ENCODE measurements at regions not wholly inside any gene's neighbourhood (a gene's known extent, or its start where the extent isn't known, plus 50 kb on each side); places are given as distances from the start of the nearest gene placed in this dataset.
A peak's percentile ranks its signal among the peaks of the same experiment; 100 is the strongest.

DNA sequence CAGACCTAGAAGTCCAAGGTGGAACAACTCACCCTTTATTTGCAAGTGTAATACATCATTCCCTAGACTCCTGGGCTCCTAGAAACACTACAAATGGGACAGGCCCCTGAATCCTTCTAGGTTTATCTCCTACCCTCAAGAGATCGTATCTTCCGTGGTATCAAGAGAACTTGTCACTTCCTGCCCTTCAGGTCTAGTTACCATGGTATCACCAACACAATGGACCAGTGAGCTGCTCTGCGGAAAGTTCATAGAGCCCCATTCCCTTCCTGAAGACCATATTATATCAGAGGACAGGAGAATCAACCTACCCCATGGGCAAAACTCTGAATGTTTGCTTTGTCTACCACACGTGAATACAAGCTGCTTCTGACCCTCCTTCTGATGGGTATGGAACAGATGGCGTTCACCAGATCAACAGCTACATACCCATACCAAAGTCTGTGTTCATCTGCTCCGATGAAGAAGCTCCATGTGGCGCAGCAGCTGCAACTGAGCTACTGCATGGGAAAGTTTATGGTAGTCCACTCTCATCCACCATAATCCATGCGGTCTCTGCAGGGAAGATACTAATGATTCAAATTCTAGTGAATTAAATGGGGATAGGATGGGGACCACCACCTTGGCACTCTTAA is 84.6 kb upstream of the KLF13 start:
- DNase-seq (ENCODE audit: low read depth in 2 of 2): no peak

DNA sequence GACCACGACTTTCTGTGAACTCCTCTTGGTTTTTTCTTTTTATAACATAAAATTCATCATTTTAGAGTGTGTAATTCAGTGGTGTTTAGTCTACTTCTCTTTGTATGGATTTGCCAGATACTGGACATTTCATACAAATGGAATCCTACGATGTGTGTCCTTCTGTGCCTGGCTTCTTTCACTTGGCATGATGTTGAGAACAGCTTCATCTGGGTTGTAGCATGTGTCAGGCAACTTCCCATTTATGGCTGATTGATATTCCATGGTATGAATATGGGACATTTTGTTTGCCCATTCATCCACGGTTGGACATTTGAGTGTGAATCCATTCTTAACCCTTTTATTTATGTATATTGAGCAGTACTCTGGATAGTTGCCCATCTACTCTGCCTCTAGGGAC is 82.7 kb upstream of the KLF13 start:
- no peak for DNase-seq (ENCODE audit: low read depth in 2 of 2)

DNA sequence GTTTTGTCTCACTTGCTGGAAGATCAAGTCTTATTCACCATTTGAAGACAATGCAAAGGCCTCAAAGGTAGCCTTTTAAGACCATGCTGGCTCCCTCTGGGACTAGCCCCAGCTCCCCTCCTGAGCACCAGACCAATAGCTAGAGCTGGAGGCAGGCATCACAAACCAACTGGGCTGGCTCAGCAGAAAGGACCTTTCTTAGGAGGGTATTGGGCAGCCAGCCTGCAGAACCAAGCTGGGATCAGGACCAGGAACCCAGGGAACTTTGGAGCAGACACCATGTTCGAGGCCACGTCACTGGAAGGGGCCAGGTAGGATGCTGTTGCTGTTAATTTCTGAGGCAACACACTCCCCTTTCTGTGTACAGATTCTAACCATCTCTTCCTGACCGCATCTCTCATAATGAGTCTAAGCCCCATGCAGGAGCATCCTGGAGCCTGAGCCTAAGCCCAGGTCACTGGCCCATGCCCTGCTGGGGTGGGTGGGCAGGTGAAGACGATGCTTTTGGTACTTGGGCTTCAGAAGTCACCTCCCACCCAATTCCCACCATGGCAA is 81.4 kb upstream of the KLF13 start:
- no peak for DNase-seq (ENCODE audit: low read depth in 2 of 2)

DNA sequence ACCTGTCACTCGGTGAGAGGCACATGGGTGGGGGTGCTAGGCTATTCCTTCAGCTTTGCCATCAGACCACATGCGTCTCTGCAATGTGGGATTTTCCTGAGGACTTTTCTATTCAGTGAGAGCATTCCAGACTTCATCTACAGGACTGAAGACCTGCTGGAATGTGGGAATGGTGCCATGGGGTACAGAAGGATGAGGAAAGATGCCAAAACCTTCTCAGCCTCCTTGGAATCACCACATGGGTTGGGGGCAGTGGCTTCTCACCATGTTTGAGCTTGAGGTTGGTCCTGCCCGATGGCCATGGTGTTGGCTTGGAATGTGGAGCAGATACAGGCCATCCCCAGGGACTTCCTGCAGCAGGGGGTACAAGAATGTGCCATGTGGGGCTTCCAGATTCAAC is 80.9 kb upstream of the KLF13 start:
- DNase-seq (ENCODE audit: low read depth in 2 of 2): no peak

DNA sequence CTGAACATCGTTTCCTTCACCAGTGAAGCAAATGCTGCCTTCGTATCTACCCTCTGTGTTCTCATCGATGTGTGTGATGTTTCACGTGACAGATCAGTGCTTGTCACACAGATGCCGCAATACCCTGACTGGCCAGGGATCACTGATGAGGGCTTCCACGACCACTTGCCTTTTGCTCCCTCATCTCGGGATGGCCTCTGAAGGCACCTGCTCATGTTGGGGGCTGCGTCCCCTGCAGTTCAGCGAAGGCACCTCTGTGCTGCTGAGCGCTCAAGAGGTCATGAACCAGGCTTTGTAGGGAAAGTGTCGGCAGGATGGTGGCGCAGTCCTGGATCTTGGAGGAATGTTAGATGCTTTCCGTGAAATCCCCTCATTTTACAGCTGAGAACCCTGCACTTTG is 79.2 kb upstream of the KLF13 start:
- no peak for DNase-seq (ENCODE audit: low read depth in 2 of 2)

DNA sequence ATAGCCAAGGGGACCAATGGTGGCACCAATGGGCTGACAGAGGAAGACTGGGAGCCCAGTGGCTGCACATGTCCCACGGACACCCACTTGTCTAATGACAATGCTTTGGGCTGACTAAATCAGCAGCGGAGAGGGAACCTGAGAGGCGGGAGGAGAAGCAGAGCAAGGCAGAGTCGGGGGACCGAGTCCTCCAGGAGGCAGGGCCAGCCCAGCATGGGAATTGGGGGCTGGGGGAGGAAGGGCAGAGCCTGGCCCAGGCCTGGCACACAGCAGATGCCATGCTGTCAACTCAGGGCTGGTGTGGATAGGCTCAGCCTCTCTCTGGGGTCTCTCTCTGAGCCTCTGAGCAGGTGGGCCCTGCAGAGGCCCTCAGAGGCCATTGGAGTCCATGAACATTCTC is 78.4 kb upstream of the KLF13 start:
- DNase-seq (ENCODE audit: low read depth in 2 of 2): no peak

DNA sequence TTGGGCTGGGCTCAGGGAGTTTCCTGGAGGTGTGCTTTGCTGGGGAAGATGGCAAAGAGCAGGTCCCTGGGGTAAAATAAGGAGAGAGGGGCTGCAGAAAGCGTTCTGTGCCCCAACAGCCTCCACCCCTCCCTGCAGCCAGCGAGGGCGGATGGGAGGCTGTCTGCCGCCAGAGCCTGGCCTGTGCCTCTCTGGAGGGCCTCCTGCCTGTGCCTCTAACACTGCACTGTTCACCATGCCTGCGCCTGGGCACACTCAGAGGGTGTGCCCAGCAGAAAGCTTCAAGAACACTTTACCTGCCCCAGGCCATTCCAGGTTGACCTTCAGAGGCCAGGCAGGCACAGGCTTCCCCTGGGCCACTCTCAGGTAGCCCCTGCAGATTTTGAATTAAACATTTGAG is 77.7 kb upstream of the KLF13 start:
- no peak for DNase-seq (ENCODE audit: low read depth in 2 of 2)

DNA sequence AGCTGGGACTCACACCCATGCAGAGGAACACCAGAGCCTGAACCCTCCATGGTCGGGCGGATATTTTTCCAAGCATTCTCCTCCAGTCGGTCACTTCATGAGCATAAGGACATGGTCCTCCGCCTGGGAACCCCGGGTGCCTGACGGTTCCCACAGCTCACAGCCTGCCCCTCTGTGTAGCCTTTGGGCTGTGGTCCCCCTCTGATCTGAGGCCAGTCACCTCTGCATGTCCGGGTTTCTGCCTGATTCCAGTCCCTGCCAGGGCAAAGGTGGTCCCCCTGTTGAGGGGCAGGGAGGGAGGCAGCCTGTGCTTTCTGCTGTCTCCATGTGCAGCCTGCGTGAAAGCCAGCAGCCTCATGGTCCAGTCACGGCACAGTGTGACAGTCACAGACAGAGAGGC is 76.6 kb upstream of the KLF13 start:
- no peak for DNase-seq (ENCODE audit: low read depth in 2 of 2)

DNA sequence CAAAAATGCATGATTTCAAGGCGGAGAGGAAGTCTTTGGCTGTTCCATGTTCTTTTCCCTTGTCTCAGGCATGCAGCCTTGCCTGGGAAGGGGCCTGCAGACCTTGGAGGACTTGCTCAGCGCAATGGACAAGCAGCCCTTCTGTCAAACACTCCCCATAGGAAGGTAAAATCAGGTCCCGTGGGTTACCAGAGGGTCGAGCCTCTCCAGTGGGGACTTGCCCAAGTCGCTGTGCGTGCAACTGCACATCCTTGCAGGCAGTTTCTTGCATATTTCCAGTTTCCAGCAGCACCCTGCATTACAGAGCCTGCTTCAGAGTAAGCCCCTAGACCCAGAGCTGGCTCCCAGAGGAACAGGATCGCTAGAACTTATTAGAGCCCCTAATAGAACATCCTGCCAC is 75.5 kb upstream of the KLF13 start:
- no peak for DNase-seq (ENCODE audit: low read depth in 2 of 2)

DNA sequence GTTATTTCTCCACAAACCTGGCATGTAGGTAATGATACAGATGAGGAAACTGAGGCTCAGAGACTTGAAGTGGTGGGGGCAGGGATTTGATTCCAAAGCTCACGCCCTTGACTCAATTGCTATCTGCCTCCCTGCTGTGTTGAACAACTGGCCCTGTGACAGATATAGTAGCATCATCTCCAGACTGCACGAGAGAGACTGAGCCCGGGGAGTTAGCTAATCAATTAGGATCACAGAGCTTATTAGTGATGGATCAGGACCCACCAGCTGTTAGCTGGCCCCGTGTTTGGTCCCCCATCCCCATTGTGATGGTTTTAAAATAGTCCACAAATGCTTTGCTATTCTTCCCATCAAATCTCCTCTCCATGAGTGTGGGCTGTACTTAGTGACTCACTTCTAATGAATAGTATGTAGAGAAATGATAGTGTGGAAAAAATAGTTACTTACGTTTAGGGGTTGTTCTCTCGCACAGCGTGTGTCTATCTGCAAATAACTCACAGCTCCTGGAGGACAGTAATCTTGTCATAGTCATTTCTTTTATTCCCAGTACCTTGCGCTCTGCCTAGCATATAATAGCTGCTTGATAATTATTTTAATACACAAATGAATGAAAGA is 74.4 kb upstream of the KLF13 start:
- DNase-seq (ENCODE audit: low read depth in 2 of 2): no peak

DNA sequence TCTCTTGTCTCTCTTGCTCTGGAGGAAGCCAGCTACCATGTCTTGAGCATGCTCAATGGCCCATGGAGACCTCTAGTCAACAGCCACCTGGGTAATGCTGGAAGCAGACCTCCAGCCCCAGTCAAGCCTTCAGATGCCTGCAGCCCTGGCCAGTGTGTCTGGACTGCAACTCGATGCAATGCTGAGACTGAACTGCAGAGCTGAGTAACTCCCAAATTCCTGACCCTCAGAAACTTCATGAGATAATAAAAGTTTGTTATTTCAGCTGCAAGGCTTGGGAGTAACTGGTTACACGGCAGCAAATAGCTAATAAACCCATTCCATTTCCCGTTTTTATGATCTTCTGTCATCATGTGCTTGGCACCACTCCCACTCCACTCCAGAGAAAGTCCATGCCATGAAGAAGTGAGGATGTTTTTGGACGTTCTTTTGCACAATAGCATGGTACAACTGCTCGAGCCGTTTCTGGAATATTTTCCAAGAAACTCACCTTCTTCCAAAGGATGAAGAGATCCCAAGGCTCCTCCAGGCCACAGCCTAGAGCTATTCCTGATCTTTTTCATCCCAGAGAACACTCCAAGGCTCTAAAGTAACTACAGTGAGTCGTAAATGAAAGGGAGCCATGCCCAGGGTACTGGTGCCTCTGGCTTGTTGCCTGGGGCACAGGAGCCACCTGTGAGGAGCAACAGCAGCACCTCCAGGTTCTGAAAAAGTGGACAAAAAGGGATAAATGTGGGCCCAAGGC is 72.0 kb upstream of the KLF13 start:
- peak; percentile 86 for DNase-seq (ENCODE audit: low read depth in 2 of 2)

DNA sequence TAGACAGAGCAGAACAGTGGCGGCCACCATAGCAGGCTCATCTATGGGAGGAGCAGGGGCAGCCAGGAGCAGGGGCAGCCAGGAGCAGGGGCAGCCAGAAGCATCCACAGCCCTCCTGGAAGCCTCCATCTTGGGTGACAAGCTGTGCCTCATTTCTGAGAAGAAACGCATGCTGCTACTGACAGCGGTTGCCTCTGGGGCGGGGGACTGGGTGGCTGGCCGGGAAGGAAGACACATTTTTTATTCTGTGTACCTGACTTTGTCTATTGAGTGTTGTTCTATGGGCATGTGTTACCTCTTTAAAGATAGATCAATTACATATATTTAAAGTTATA is 71.5 kb upstream of the KLF13 start:
- no peak for DNase-seq (ENCODE audit: low read depth in 2 of 2)

DNA sequence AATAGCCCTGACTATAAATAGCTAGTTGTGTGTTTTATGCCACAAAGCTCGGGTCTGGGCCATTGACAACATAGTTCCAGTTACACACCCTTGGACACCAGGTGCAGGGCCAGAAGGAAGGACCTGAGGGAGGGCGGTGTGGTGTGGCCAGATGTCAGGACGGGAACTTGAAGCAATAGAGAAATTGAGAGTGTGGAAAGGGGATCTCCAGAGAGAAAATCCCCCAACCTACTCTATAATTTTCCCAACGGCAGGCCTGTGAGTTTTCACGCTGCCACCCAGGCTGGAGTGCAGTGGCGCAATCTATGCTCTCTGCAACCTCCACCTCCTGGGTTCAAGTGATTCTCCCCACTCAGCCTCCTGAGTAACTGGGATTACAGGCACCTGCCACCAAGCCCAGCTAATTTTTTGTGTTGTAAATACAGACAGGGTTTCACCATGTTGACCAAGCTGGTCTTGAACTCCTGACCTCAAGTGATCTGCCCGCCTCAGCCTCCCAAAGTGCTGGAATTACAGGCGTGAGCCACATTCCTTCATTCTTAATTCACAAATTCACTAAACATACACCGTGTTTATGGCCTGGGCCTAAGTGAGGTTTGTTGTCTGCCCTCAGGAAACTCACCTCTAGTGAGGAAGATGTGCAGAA is 70.8 kb upstream of the KLF13 start:
- no peak for DNase-seq (ENCODE audit: low read depth in 2 of 2)

DNA sequence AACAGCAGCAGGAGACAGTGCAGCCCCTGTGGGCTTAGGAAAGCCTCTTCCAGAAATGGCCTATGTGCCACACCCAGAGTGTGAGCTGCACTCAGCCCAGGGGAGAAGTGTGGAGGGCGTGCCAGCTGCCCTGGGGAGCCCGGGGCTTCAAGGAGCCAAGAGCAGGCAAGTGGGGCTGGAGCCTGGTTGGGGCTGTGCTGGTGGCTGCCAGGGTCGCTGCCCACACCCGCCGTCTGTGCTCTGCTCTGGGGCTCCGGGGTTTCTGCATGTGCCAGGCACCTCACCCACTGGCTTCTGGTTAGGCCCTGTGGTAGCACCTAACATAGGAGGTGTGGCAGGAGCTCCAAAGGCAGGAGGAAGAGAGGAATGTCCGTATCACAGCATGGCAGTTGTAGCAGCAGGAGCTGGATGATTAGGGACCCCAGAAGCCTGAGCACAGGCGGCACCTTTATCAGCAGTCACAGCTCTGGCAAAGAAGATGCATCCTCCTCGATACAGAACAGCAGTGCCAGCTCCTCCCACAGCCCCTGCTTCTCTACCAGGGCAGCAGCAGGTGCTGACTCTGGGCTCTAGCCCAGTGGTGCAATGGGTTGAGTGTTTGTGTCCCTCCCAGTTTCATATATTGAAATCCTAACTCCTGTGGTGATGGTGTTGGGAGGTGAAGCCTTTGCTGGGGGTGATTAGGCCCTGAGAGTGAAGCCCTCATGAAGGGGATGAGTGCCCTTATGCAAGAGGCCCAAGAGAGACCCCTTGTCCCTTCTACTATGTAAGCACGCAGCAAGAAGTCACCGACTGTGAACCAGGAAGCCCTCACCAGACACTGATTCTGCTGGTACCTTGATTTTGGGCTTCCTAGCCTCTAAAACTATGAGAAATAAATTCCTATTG is 70.0 kb upstream of the KLF13 start:
- DNase-seq (ENCODE audit: low read depth in 2 of 2): no peak

DNA sequence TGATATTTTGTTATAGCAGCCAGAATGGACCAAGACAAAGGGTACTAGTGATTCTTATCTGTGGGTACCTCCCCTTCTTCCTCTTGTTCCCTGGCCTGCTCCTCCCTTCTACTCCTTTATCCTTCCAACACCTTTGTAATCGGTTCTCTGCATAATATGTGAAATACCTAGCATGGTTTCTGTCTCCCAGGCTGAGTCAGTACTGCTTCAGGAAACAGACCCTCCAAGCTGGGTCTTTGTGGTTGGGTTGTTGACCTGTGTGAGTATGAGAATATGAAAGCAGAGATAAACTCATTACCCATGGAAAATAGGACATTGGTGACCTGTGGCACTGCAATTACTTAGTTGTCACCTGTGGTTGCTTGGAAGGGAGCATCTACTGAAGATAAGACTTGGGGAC is 69.3 kb upstream of the KLF13 start:
- no peak for DNase-seq (ENCODE audit: low read depth in 2 of 2)

DNA sequence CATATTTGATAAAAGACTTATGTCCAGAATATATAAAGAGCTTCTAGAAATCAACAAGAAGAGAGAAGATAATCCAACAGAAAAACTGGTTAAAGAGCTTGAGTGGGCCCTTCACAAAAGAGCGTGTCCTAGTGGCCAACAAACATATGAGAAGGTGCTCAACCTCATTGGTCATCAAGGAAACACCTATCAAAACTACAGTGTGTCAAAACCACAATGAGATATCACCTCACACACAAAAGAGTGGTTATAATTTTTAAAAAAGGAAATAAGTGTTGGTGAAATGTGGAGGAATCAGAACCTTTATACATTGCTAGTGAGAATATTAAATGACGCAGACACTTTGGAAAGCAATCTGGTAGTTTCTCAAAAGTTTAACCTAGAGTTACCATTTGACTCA is 68.4 kb upstream of the KLF13 start:
- no peak for DNase-seq (ENCODE audit: low read depth in 2 of 2)

DNA sequence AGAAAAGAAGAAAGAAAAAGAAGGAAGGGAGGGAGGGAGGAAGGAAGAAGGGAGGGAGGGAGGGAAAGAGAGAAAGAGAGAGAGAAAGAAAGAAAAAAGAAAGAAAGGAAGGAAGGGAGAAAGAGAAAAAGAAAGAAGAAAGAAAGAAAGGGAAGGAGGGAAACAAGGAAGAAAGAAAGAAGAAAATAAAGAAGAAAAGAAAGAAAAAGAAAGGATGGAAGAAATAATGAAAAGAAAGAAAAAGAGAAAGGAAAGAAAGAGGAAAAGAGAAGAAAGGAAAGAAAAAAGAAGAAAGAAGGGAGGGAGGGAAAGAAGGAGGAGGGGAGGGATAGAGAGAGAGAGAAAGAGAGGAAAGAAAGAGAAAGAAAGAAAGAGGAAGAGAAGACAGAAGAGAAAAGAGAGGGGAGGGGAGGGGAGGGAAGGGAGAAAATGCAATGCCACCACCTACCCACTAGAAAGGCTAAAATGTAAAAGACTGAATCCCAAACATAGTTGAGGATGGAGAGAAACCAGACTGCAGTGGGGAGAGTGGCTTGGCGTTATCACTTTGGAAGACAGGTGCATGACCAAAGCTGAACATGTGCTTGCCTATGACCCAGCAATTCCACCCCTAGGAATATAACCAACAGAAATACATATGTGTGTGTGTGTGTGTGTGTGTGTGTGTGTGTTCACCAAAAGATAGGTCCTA is 66.9 kb upstream of the KLF13 start:
- no peak for DNase-seq (ENCODE audit: low read depth in 2 of 2)

DNA sequence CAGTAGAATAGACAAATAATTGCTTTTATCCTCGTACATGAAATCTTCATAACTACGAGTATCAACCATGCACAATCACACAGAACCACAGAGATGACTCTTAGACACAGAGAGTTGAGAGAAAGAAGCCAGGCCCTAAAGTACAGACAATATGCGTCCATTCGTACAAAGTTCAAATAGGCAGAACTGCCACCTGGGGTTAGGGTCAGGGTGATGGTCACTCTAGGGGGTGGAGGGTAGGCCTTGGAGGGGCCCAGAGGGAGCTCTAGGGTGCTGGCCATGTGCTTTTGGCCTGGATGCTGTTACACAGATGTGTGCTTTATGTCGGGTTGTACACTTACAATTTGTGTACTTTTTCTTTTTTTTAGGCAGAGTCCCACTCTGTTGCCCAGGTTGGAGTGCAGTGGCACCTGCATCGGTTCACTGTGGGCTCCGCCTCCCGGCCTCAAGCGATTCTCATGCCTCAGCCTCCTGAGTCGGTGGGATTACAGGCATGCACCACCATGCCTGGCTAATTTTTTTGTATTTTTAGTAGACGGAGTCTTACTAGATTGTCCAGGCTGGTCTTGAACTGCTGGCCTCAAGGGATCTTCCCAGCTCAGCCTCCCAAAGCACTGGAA is 65.9 kb upstream of the KLF13 start:
- DNase-seq (ENCODE audit: low read depth in 2 of 2): no peak

DNA sequence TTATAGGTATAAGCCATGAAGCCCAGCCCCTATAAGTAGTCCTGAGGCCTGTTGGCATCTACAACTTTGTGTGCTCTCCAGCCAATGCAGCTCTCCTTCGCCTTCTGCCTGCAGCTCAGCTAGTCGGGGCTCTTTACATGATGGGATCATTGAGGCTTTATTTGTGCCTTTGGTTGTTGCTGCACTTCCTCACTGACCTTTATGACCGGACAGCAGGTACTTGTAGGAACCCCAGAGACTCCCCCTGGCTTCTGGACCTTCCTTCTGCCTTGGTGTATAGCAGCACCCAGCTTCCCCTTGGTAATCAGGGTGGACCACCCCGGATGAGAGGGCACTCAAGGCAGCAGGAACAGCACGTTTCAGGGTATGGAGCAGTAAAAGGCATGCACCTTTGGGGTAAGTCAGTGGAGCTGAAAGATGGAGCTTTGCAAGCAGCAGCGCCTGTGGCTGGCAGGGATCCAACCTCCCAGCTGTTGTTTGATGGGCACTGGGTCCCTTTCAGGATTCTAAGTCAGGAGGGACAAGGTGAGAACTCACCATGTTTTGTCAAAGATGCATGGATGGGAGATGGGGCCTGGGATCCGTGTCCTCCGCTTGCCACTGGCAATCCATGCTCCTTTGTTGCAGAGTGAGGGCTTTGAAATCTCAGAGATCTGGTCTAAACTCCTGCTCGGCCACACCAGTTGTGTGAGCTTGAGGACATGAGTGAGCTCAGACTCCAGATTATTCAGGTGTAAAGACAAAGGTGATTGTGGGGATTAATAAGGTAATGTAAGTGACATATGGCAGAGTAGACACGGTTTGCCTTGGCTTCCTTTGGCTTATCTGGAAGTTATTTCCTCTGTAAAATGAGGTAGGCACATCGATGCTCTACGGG is 65.1 kb upstream of the KLF13 start:
- no peak for DNase-seq (ENCODE audit: low read depth in 2 of 2)
